CD4-positive, alpha-beta memory T cell (primary cell): ENCODE measurements at regions not wholly inside any gene's neighbourhood (a gene's known extent, or its start where the extent isn't known, plus 50 kb on each side); places are given as distances from the start of the nearest gene placed in this dataset.
"Not testable (repeated sequence)": the region's sequence is repeated elsewhere in the genome, so short reads cannot be mapped to it uniquely, and the experiment has no call there.

Experiments used
- CTCF ChIA-PET: fragments of 350-600 bp; sonication (Branson Sonifier 250); formaldehyde crosslinking; loops from one replicate; lab custom pipeline; 2021; ENCODE audit warnings: inconsistent platforms; ENCODE audit not compliant: partially characterized antibody; lab: Charles Lee
- POLR2A ChIA-PET: fragments of 350-600 bp; sonication (Branson Sonifier 250); formaldehyde crosslinking; loops from one replicate; lab custom pipeline; 2021; ENCODE audit not compliant: partially characterized antibody; lab: Charles Lee
- DNase-seq, 5 donors: peaks; one replicate each; pipeline versions ENCODE4 v3.0.0 to v3.0.0-alpha.2; 2020 to 2022; ENCODE audit warnings: mixed read lengths in 1 of 5
- H3K27ac ChIP-seq: one replicate; pipeline ENCODE4 v1.7.0; 2013; ENCODE audit warnings: low read depth, low read length
- H3K27me3 ChIP-seq: 2 replicates; pipeline ENCODE4 v1.7.0; 2013; ENCODE audit warnings: mild to moderate bottlenecking, low read length, moderate library complexity; ENCODE audit not compliant: insufficient read depth
- H3K36me3 ChIP-seq: 2 replicates; pipeline ENCODE4 v1.7.0; 2013; ENCODE audit warnings: mild to moderate bottlenecking, low read length, moderate library complexity; ENCODE audit not compliant: insufficient read depth
- H3K4me1 ChIP-seq: 2 replicates; pipeline ENCODE4 v1.7.0; 2013; ENCODE audit warnings: mild to moderate bottlenecking, low read length, moderate library complexity; ENCODE audit not compliant: insufficient read depth
- H3K4me3 ChIP-seq, 2 donors: one replicate each; pipeline ENCODE4 v1.7.0; 2013; ENCODE audit warnings: low read length in 2 of 2, mild to moderate bottlenecking in 1 of 2
- H3K9me3 ChIP-seq, 2 donors: one replicate each; pipeline ENCODE4 v1.7.0; 2013; ENCODE audit warnings: low read length in 2 of 2, control low read depth in 1 of 2; ENCODE audit not compliant: control insufficient read depth in 1 of 2
- H3K27ac Mint-ChIP-seq, 7 donors: one replicate each; pipeline ENCODE4 v1.8.0; 2020 to 2021; ENCODE audit warnings: mixed read lengths in 7 of 7, mild to moderate bottlenecking in 6 of 7, inconsistent platforms in 3 of 7, moderate library complexity in 3 of 7
- H3K27me3 Mint-ChIP-seq, 2 donors: one replicate each; pipeline ENCODE4 v1.8.0; 2020 to 2021; ENCODE audit warnings: mixed read lengths in 2 of 2
- H3K36me3 Mint-ChIP-seq, 2 donors: one replicate each; pipeline ENCODE4 v1.8.0; 2020 to 2021; ENCODE audit warnings: mixed read lengths in 2 of 2, inconsistent platforms in 1 of 2, mild to moderate bottlenecking in 1 of 2
- H3K4me1 Mint-ChIP-seq, 4 donors: one replicate each; pipeline ENCODE4 v1.8.0; 2020 to 2021; ENCODE audit warnings: mixed read lengths in 4 of 4, mild to moderate bottlenecking in 1 of 4
- H3K4me3 Mint-ChIP-seq, 8 donors: one replicate each; pipeline ENCODE4 v1.8.0; 2020 to 2021; ENCODE audit warnings: mixed read lengths in 8 of 8, mild to moderate bottlenecking in 7 of 8, moderate library complexity in 6 of 8, inconsistent platforms in 3 of 8
- H3K9me3 Mint-ChIP-seq, 8 donors: one replicate each; pipeline ENCODE4 v1.8.0; 2020 to 2021; ENCODE audit warnings: mixed read lengths in 8 of 8, mild to moderate bottlenecking in 5 of 8, inconsistent platforms in 3 of 8, moderate library complexity in 1 of 8
- intact Hi-C: fragments of 100-400 bp; cut with micrococcal nuclease; formaldehyde crosslinking; loops from one replicate; pipeline ENCODE4 v1.15.1; 2023

DNA sequence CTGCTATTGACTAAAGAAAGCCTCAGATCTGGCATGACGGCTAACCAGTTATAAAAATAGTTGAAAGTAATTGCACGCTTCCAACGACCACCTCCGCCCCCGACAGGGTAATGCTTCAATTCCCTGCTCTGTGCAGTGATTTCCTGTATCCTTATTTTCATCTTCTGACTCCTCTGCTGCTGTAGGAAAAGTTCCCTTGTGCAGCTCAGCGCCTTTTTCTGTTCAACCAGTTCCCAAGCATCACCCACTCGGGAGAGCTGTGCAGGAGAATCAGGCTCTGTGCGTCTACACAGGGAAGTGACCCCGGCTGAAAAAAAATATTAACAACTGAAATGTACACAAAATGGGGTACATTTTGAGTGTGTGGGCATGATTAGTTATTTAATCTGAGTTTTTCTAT, 91.3 kb upstream of the COPS8 start:
- H3K4me3 Mint-ChIP-seq: no peak overlapping the region
- H3K9me3 Mint-ChIP-seq: no peaks in the 10 kb centered on the region
- DNase-seq: no peak
- POLR2A ChIA-PET: no interaction called here
- Histone ChIP-seq H3K36me3 (no peaks in the 10 kb centered on the region), H3K27ac (no peak overlapping the region), H3K27me3 (no peaks in the 10 kb centered on the region), H3K4me1 (no peaks in the 10 kb centered on the region), H3K4me3 (no peak overlapping the region), H3K9me3 (no peaks in the 10 kb centered on the region)
- no peaks in the 10 kb centered on the region for H3K36me3 Mint-ChIP-seq
- H3K27ac Mint-ChIP-seq: no peak overlapping the region
- CTCF ChIA-PET: no interaction called here
- no peaks in the 10 kb centered on the region for H3K4me1 Mint-ChIP-seq
- H3K27me3 Mint-ChIP-seq: peaks cover 13 to 24% of the 10 kb centered on the region in 2 donors
- intact Hi-C loops: no loop called here

DNA sequence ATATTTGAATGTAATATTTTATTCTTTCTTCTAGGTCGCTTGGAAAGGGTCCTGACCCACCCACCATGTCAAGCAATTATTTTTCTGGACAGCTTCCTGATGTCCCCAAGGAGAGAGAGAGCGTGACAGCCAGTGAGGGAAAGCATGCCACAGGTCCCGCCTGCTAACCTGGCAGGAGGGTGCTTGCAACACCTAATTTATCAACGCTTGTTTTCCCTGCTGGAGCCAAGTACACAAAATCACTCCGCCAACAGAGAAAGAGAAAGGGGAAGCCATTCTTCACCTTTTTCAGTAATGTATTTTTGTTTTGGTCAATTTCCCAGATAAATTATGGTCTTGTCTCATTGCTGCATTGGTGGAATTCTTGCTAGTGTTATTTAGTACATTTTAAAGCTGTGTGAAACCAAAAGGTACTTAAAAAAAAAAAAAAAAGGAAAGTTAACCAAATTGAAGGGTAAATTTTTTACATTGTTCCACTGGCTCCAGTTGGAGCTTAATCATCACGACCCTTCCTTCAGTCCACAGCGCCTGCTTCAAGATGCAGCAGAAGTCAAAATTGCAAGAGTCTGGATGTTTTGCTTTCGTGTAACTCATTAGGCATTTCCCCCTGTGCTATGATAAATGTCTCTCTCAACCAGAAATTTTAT, 88.5 kb upstream of the COPS8 start:
- Mint-ChIP-seq H3K27ac (no peak overlapping the region), H3K4me1 (no peaks in the 10 kb centered on the region), H3K27me3 (peaks cover 13 to 20% of the 10 kb centered on the region in 2 donors), H3K4me3 (no peak overlapping the region), H3K36me3 (no peaks in the 10 kb centered on the region), H3K9me3 (peaks cover 0 to 2% (median 0%) of the 10 kb centered on the region in 8 donors)
- H3K4me3 ChIP-seq: no peak overlapping the region
- H3K9me3 ChIP-seq: no peaks in the 10 kb centered on the region
- intact Hi-C loops: no loop called here
- no peak overlapping the region for H3K27ac ChIP-seq
- H3K27me3 ChIP-seq: no peaks in the 10 kb centered on the region
- ChIA-PET POLR2A (no interaction called here), CTCF (no interaction called here)
- H3K36me3 ChIP-seq: no peaks in the 10 kb centered on the region
- H3K4me1 ChIP-seq: no peaks in the 10 kb centered on the region
- DNase-seq: no peak

DNA sequence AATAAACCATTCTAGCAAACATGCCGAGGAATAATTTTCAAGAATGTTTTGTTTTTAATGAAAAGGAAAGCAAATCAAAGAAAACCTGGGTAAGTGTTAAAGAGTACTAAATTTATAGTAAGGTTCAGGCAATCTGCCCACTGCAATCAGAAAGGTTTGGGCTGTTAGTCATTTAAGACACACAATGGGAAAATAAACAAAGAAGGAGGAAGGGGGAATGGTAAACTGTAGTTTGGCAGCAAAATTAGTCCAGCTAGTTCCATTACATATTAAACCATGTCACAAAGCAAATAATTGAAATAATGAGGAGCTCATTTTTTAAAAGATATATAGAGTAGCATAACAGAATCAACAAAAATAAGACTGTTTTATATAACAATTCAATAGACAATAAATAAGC, 87.5 kb upstream of the COPS8 start:
- H3K4me1 ChIP-seq: no peaks in the 10 kb centered on the region
- no peak overlapping the region for H3K4me3 ChIP-seq
- no peaks in the 10 kb centered on the region for H3K9me3 ChIP-seq
- peaks cover 16% of the 10 kb centered on the region in 2 donors for H3K27me3 Mint-ChIP-seq
- DNase-seq: no peak
- H3K9me3 Mint-ChIP-seq: peaks cover 0 to 2% (median 0%) of the 10 kb centered on the region in 8 donors
- H3K4me1 Mint-ChIP-seq: no peaks in the 10 kb centered on the region
- H3K27me3 ChIP-seq: no peaks in the 10 kb centered on the region
- POLR2A ChIA-PET: no interaction called here
- H3K36me3 ChIP-seq: no peaks in the 10 kb centered on the region
- H3K36me3 Mint-ChIP-seq: no peaks in the 10 kb centered on the region
- CTCF ChIA-PET: no interaction called here
- H3K27ac Mint-ChIP-seq: no peak overlapping the region
- intact Hi-C loops: no loop called here
- no peak overlapping the region for H3K27ac ChIP-seq
- H3K4me3 Mint-ChIP-seq: no peak overlapping the region

DNA sequence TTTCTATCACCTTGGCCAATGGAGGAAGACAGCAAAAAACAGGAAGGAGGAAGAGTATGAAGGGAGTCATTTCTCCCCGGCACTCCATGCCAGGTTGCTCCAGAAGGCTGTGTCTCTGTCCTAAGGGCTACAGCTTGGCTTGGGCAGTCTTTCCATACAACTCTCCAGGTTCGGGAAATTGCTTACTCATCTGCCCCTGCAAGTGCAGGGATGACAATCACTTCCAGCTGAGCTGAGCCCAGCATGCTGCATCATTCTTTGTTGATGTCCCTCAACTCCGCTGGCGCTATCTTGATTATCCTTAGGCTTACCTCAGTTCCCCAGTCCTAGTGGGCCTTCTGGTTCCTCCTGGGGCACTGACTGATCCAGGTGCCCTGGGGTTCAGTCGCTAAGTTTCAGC, 86.9 kb upstream of the COPS8 start:
- Mint-ChIP-seq H3K27ac (no peak overlapping the region), H3K4me3 (no peak overlapping the region), H3K36me3 (no peaks in the 10 kb centered on the region), H3K9me3 (peaks cover 0 to 2% (median 0%) of the 10 kb centered on the region in 8 donors), H3K4me1 (no peaks in the 10 kb centered on the region), H3K27me3 (peaks cover 14 to 16% of the 10 kb centered on the region in 2 donors)
- H3K4me3 ChIP-seq: no peak overlapping the region
- H3K4me1 ChIP-seq: no peaks in the 10 kb centered on the region
- H3K9me3 ChIP-seq: no peaks in the 10 kb centered on the region
- ChIA-PET CTCF (no interaction called here), POLR2A (no interaction called here)
- no peaks in the 10 kb centered on the region for H3K36me3 ChIP-seq
- H3K27ac ChIP-seq: no peak overlapping the region
- no peaks in the 10 kb centered on the region for H3K27me3 ChIP-seq
- DNase-seq: no peak
- intact Hi-C loops: no loop called here

DNA sequence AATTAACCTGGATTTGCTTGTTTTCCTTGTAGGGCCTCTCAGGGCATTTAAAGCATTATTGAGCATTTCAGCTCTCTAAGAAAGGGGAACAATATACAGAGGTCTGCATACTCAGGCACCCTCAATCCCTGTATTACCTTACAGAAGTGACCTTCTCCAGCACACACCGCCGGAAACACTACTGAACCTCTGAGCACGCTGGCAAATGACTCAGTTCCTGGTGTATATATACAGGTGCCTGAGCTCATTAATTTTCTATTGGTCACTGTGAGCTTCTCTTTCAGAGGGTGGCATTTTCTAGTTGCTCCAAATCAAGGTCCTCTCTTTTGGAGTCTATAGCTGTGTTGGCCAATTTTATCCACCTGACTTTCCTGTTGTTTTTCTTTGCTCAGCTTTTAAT, 85.2 kb upstream of the COPS8 start:
- no peaks in the 10 kb centered on the region for H3K4me1 Mint-ChIP-seq

DNA sequence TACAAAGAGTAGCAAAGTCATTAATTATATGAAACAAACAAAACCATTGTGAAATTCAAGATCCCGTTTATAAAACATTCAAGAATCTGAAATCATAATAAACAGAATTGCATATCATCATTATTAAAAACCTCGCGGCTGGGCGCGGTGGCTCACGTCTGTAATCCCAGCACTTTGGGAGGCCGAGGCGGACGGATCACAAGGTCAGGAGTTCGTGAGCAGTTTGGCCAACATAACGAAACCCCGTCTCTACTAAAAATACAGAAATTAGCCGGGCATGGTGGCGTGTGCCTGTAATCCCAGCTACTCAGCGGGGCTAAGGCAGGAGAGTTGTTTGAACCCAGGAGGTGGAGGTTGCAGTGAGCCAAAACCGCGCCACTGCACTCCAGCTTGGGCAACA, 80.3 kb upstream of the COPS8 start:
- peaks cover 9 to 14% of the 10 kb centered on the region in 2 donors for H3K27me3 Mint-ChIP-seq
- POLR2A ChIA-PET, H3K36me3 ChIP-seq, H3K36me3 Mint-ChIP-seq, H3K4me1 ChIP-seq, H3K27ac Mint-ChIP-seq, intact Hi-C loops, H3K27me3 ChIP-seq, H3K4me3 ChIP-seq, H3K4me3 Mint-ChIP-seq, H3K9me3 Mint-ChIP-seq, H3K4me1 Mint-ChIP-seq, CTCF ChIA-PET, H3K27ac ChIP-seq, DNase-seq, H3K9me3 ChIP-seq: not testable (repeated sequence)

More for the DNA sequence above, 85.2 kb upstream of the COPS8 start:
- Histone ChIP-seq H3K27me3 (no peaks in the 10 kb centered on the region), H3K4me3 (no peak overlapping the region), H3K36me3 (no peaks in the 10 kb centered on the region), H3K27ac (no peak overlapping the region), H3K9me3 (no peaks in the 10 kb centered on the region), H3K4me1 (no peaks in the 10 kb centered on the region)
- POLR2A ChIA-PET: no interaction called here
- no peak overlapping the region for H3K4me3 Mint-ChIP-seq
- no peaks in the 10 kb centered on the region for H3K36me3 Mint-ChIP-seq
- no peak overlapping the region for H3K27ac Mint-ChIP-seq
- CTCF ChIA-PET: interaction anchor here (0.7 kb wide), 1 partner anchor 70 kb away, joined by 3 read pairs; no protein-coding TSS in a partner anchor
- intact Hi-C loops: no loop called here
- peaks cover 16 to 19% of the 10 kb centered on the region in 2 donors for H3K27me3 Mint-ChIP-seq
- no peak for DNase-seq
- peaks cover 0 to 2% (median 0%) of the 10 kb centered on the region in 8 donors for H3K9me3 Mint-ChIP-seq

DNA sequence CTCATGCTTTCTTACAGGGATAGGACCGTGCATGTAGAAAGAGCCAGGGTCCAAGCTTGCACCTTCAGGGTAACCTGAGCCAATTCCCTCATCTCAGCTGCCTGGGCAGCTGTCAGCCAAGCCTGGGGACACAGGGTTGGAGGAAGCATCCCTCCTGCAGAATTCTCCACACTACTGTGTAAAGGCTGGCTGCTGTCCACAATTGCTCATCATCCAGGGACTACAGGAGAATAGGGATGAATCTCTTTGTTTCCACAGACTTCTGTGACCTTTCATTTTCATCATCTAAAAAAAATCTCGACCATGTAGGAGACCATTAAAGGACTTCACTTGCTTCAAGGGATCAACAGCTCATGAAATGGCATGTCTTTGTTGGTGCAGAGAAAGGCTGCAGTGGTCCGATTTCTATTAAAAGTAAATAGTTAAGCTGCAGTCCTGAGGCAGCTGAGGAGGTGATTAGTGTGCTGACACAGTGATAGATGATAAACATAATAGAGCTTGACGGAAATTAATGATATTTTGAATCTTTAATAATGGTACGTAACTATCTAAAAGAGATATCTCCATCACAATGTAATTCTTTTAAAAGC, 74.4 kb upstream of the COPS8 start:
- POLR2A ChIA-PET: no interaction called here
- Histone ChIP-seq H3K27ac (no peak overlapping the region), H3K4me1 (no peaks in the 10 kb centered on the region), H3K4me3 (no peak overlapping the region), H3K9me3 (no peaks in the 10 kb centered on the region), H3K27me3 (no peaks in the 10 kb centered on the region), H3K36me3 (no peaks in the 10 kb centered on the region)
- CTCF ChIA-PET: no interaction called here
- DNase-seq: no peak
- peaks cover 0 to 2% (median 0%) of the 10 kb centered on the region in 8 donors for H3K9me3 Mint-ChIP-seq
- H3K27ac Mint-ChIP-seq: no peak overlapping the region
- H3K4me1 Mint-ChIP-seq: no peaks in the 10 kb centered on the region
- no peaks in the 10 kb centered on the region for H3K36me3 Mint-ChIP-seq
- H3K27me3 Mint-ChIP-seq: peaks cover 2 to 6% of the 10 kb centered on the region in 2 donors
- no peak overlapping the region for H3K4me3 Mint-ChIP-seq
- intact Hi-C loops: no loop called here
